ENCODE measurements at regions not wholly inside any gene's neighbourhood (a gene's known extent, or its start where the extent isn't known, plus 50 kb on each side); places are given as distances from the start of the nearest gene placed in this dataset.
A peak's percentile ranks its signal among the peaks of the same experiment; 100 is the strongest.
"Not testable (repeated sequence)": the region's sequence is repeated elsewhere in the genome, so short reads cannot be mapped to it uniquely, and the experiment has no call there.

- no peak for DNase-seq
Observed at GRCh38 chr22:25281675-25282345, 62.4 kb downstream of the CRYBB2 start.

GRCh38 chr22:25282346-25282670 is 62.9 kb downstream of the CRYBB2 start:
- no peak for DNase-seq

- no peak for DNase-seq
Observed at GRCh38 chr22:25282671-25283561, 63.5 kb downstream of the CRYBB2 start.

- DNase-seq, result not testable (repeated sequence)
Observed at GRCh38 chr22:25288481-25288880, 69.0 kb downstream of the CRYBB2 start.

GRCh38 chr22:25301912-25302311 is 82.5 kb downstream of the CRYBB2 start:
- not testable (repeated sequence) for DNase-seq

- not testable (repeated sequence) for DNase-seq
Observed at GRCh38 chr22:25309586-25309985, 90.1 kb downstream of the CRYBB2 start.

- not testable (repeated sequence) for DNase-seq
Observed at GRCh38 chr22:25311924-25312323, 92.5 kb downstream of the CRYBB2 start.

- no peak for DNase-seq
Observed at GRCh38 chr22:25318081-25318823, 98.8 kb downstream of the CRYBB2 start.

- no peak for DNase-seq
Observed at GRCh38 chr22:25327018-25327755, 107.7 kb downstream of the CRYBB2 start.

GRCh38 chr22:25331050-25331449 is 111.6 kb downstream of the CRYBB2 start:
- no peak for DNase-seq

- DNase-seq, result not testable (repeated sequence)
Observed at GRCh38 chr22:25331911-25332310, 112.5 kb downstream of the CRYBB2 start.

GRCh38 chr22:25332386-25332785 is 112.9 kb downstream of the CRYBB2 start:
- no peak for DNase-seq

- DNase-seq, result peak; percentile 71
Observed at GRCh38 chr22:25334162-25334490, 114.7 kb downstream of the CRYBB2 start.

GRCh38 chr22:25334631-25335030 is 115.2 kb downstream of the CRYBB2 start:
- DNase-seq, result not testable (repeated sequence)

GRCh38 chr22:25335276-25335675 is 115.8 kb downstream of the CRYBB2 start:
- not testable (repeated sequence) for DNase-seq

GRCh38 chr22:25340536-25340935 is 121.1 kb downstream of the CRYBB2 start:
- not testable (repeated sequence) for DNase-seq

GRCh38 chr22:25344366-25344765 is 124.9 kb downstream of the CRYBB2 start:
- DNase-seq, result not testable (repeated sequence)

- no peak for DNase-seq
Observed at GRCh38 chr22:25346859-25347751, 127.7 kb downstream of the CRYBB2 start.

- DNase-seq, result no peak
Observed at GRCh38 chr22:25347752-25348102, 128.3 kb downstream of the CRYBB2 start.

GRCh38 chr22:25348391-25348790 is 129.0 kb downstream of the CRYBB2 start:
- no peak for DNase-seq

GRCh38 chr22:25348996-25349395 is 129.6 kb downstream of the CRYBB2 start:
- DNase-seq, result not testable (repeated sequence)

GRCh38 chr22:25350551-25350971 is 131.1 kb downstream of the CRYBB2 start:
- no peak for DNase-seq

Data from NCI-H82 (cell line).